ENCODE measurements at regions not wholly inside any gene's neighbourhood (a gene's known extent, or its start where the extent isn't known, plus 50 kb on each side); places are given as distances from the start of the nearest gene placed in this dataset.

DNA sequence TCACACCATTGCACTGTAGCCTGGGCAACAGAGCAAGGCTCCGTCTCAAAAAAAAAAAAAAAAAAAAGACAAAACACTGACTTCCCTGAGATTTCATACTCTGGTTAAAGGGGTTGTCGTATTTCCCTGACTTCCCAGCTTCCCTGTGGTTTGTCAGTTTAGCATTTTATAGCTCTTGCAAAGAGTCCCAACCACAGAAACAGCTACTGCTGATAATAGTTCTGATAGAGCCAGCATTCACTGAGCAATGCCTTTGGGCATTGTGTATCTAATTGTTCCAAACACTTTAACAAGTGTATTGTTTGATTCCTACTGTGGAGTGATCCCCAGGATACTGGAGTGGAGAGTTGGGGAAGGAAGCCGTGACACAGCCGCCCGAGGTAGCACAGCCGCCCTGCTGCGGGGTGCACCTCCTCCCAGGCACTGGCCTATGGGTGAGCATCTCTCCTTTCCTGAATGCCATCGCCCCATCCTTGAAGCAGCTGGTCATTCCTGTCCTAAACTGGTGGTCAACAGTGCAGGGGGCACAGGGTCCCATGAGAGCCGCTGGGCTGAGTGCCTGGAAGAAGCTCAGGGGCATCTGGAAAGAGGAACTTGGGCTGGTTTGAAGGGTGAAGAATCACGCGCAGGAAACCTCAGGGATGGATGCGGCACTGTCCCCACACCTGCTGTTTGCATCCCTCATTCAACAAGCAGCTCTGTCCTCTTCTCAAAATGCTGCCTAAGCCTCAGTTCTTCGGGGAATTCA lies 81.0 kb upstream of the TMEM18 start:
- no peaks in the 10 kb centered on the region for H4K20me1 ChIP-seq (ENCODE audit: control insufficient read depth, extremely low read depth, insufficient read depth, low read length)
- no peaks in the 10 kb centered on the region for H3K27me3 ChIP-seq (ENCODE audit: control insufficient read depth, insufficient read depth, low read length)
- no peaks in the 10 kb centered on the region for H3K9me3 ChIP-seq (ENCODE audit: control insufficient read depth, insufficient read depth, low read depth, low read length)
- no peak overlapping the region for H3K4me2 ChIP-seq (ENCODE audit: extremely low read depth, insufficient read depth, low read length)
- TF ChIP-seq EZH2 (IDR thresholded peaks at IDR 0.05; ENCODE audit: low read length, missing control alignments): no peak
- TF ChIP-seq, protein P1, sequence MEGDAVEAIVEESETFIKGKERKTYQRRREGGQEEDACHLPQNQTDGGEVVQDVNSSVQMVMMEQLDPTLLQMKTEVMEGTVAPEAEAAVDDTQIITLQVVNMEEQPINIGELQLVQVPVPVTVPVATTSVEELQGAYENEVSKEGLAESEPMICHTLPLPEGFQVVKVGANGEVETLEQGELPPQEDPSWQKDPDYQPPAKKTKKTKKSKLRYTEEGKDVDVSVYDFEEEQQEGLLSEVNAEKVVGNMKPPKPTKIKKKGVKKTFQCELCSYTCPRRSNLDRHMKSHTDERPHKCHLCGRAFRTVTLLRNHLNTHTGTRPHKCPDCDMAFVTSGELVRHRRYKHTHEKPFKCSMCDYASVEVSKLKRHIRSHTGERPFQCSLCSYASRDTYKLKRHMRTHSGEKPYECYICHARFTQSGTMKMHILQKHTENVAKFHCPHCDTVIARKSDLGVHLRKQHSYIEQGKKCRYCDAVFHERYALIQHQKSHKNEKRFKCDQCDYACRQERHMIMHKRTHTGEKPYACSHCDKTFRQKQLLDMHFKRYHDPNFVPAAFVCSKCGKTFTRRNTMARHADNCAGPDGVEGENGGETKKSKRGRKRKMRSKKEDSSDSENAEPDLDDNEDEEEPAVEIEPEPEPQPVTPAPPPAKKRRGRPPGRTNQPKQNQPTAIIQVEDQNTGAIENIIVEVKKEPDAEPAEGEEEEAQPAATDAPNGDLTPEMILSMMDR (conservative IDR thresholded peaks at IDR 0.05 in 1 of 2, IDR thresholded peaks at IDR 0.05 in 1 of 2; ENCODE audit: low read depth in 1 of 2, low read length in 2 of 2): no peak
- H3K4me3 ChIP-seq (replicated peaks in 1 of 4; ENCODE audit: control extremely low read depth in 1 of 4, insufficient read depth in 1 of 4, low read depth in 3 of 4, low read length in 4 of 4): no peak overlapping the region
- H3K4me1 ChIP-seq (ENCODE audit: control insufficient read depth, extremely low read depth, insufficient read depth, low read length): no peaks in the 10 kb centered on the region
- DNase-seq (ENCODE audit: low read depth in 2 of 2): no peak
- H3K79me2 ChIP-seq (ENCODE audit: control insufficient read depth, insufficient read depth, low read length): no peaks in the 10 kb centered on the region
- H3K27ac ChIP-seq (ENCODE audit: insufficient read depth, low read length): no peak overlapping the region
- H3K36me3 ChIP-seq (ENCODE audit: control insufficient read depth, insufficient read depth, low read length): no peaks in the 10 kb centered on the region
- H3K9ac ChIP-seq (ENCODE audit: insufficient read depth, low read length): no peak overlapping the region
- H2AFZ ChIP-seq (ENCODE audit: low read length): no peak overlapping the region

DNA sequence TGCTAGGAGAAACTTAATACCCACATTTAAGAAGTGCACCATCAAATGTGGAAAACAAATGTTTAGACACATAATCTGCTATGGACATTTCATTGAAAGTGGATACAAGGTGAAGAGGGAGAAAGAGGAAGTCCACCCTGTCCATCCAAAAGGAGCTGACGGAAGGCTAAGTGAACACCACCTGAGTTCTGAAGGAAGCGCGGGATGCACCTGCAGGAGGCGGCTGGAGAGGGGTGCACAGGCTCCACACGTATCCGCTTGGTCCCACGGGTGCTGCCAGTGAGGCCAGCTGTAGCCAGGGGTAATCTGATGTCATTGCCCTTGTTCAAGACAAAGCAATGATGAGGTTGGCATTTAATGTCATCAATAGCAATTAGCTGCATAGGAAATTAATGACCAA lies 75.9 kb upstream of the TMEM18 start:
- DNase-seq (ENCODE audit: low read depth in 2 of 2): no peak
- no peak overlapping the region for H3K27ac ChIP-seq (ENCODE audit: insufficient read depth, low read length)
- no peak overlapping the region for H2AFZ ChIP-seq (ENCODE audit: low read length)
- TF ChIP-seq, protein P1 (conservative IDR thresholded peaks at IDR 0.05 in 1 of 2, IDR thresholded peaks at IDR 0.05 in 1 of 2; ENCODE audit: low read depth in 1 of 2, low read length in 2 of 2): no peak
- no peak for TF ChIP-seq EZH2 (IDR thresholded peaks at IDR 0.05; ENCODE audit: low read length, missing control alignments)
- H3K79me2 ChIP-seq (ENCODE audit: control insufficient read depth, insufficient read depth, low read length): no peaks in the 10 kb centered on the region
- H3K9me3 ChIP-seq (ENCODE audit: control insufficient read depth, insufficient read depth, low read depth, low read length): no peaks in the 10 kb centered on the region
- H3K4me1 ChIP-seq (ENCODE audit: control insufficient read depth, extremely low read depth, insufficient read depth, low read length): no peaks in the 10 kb centered on the region
- H3K4me2 ChIP-seq (ENCODE audit: extremely low read depth, insufficient read depth, low read length): no peak overlapping the region
- no peaks in the 10 kb centered on the region for H3K27me3 ChIP-seq (ENCODE audit: control insufficient read depth, insufficient read depth, low read length)
- H3K9ac ChIP-seq (ENCODE audit: insufficient read depth, low read length): no peak overlapping the region
- no peak overlapping the region for H3K4me3 ChIP-seq (replicated peaks in 1 of 4; ENCODE audit: control extremely low read depth in 1 of 4, insufficient read depth in 1 of 4, low read depth in 3 of 4, low read length in 4 of 4)
- H3K36me3 ChIP-seq (ENCODE audit: control insufficient read depth, insufficient read depth, low read length): no peaks in the 10 kb centered on the region
- no peaks in the 10 kb centered on the region for H4K20me1 ChIP-seq (ENCODE audit: control insufficient read depth, extremely low read depth, insufficient read depth, low read length)

DNA sequence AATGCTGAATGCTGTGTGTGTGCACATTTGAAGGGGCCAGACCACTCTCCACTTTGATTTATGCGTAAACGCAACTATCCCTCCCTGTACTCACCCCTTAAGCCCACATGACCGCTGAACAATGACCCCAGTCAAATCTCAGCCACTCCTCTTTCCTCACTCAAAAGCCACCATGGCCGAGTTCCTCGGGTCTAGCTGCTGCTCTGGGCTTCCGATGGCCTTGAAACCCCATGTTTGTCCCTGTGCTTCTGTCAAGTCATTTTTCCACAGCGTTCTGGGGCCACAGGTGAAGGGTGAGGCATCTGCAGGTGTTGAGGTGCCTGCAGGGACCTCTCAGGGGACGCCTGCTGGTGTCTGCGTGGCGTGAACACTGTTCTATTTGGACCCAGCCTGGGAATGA lies 74.3 kb upstream of the TMEM18 start:
- H3K79me2 ChIP-seq (ENCODE audit: control insufficient read depth, insufficient read depth, low read length): no peaks in the 10 kb centered on the region
- H3K27me3 ChIP-seq (ENCODE audit: control insufficient read depth, insufficient read depth, low read length): no peaks in the 10 kb centered on the region
- H3K27ac ChIP-seq (ENCODE audit: insufficient read depth, low read length): no peak overlapping the region
- no peaks in the 10 kb centered on the region for H4K20me1 ChIP-seq (ENCODE audit: control insufficient read depth, extremely low read depth, insufficient read depth, low read length)
- TF ChIP-seq, protein P1 (conservative IDR thresholded peaks at IDR 0.05 in 1 of 2, IDR thresholded peaks at IDR 0.05 in 1 of 2; ENCODE audit: low read depth in 1 of 2, low read length in 2 of 2): no peak
- no peak for TF ChIP-seq EZH2 (IDR thresholded peaks at IDR 0.05; ENCODE audit: low read length, missing control alignments)
- no peak overlapping the region for H3K4me2 ChIP-seq (ENCODE audit: extremely low read depth, insufficient read depth, low read length)
- H3K9ac ChIP-seq (ENCODE audit: insufficient read depth, low read length): no peak overlapping the region
- no peaks in the 10 kb centered on the region for H3K9me3 ChIP-seq (ENCODE audit: control insufficient read depth, insufficient read depth, low read depth, low read length)
- H3K4me3 ChIP-seq (replicated peaks in 1 of 4; ENCODE audit: control extremely low read depth in 1 of 4, insufficient read depth in 1 of 4, low read depth in 3 of 4, low read length in 4 of 4): no peak overlapping the region
- H3K4me1 ChIP-seq (ENCODE audit: control insufficient read depth, extremely low read depth, insufficient read depth, low read length): no peaks in the 10 kb centered on the region
- no peak overlapping the region for H2AFZ ChIP-seq (ENCODE audit: low read length)
- no peaks in the 10 kb centered on the region for H3K36me3 ChIP-seq (ENCODE audit: control insufficient read depth, insufficient read depth, low read length)
- no peak for DNase-seq (ENCODE audit: low read depth in 2 of 2)

Data from fibroblast of lung (primary cell).